ENCODE measurements at regions not wholly inside any gene's neighbourhood (a gene's known extent, or its start where the extent isn't known, plus 50 kb on each side); places are given as distances from the start of the nearest gene placed in this dataset.

- Histone ChIP-seq H3K4me2 (ENCODE audit: low read length) (no peak overlapping the region), H3K27ac (ENCODE audit: low read depth, low read length) (no peak overlapping the region), H3K4me1 (ENCODE audit: control insufficient read depth, low read length) (no peaks in the 10 kb centered on the region)
Observed at GRCh38 chr16:80023865-80024264, 423.3 kb upstream of the MAF start.

GRCh38 chr16:80019395-80019794, 418.9 kb upstream of the MAF start:
- H3K4me1 ChIP-seq (ENCODE audit: control insufficient read depth, low read length): no peaks in the 10 kb centered on the region
- no peaks in the 10 kb centered on the region for H3K79me2 ChIP-seq (ENCODE audit: control insufficient read depth, low read length)
- H3K4me2 ChIP-seq (ENCODE audit: low read length): no peak overlapping the region
- no peak overlapping the region for H3K27ac ChIP-seq (ENCODE audit: low read depth, low read length)
- TF ChIP-seq EZH2phosphoT487 (IDR thresholded peaks at IDR 0.05; ENCODE audit: borderline replicate concordance, low read length): no peak
- H3K27me3 ChIP-seq (ENCODE audit: control insufficient read depth, low read length): no peaks in the 10 kb centered on the region
- H3F3A ChIP-seq (ENCODE audit: control insufficient read depth, insufficient read depth): no peaks in the 10 kb centered on the region
- no peaks in the 10 kb centered on the region for H3K9me3 ChIP-seq (ENCODE audit: control insufficient read depth, insufficient read depth, low read length)
- no peaks in the 10 kb centered on the region for H3K36me3 ChIP-seq (ENCODE audit: control insufficient read depth, low read length)
- no peaks in the 10 kb centered on the region; the same call in 1 of the 2 replicates for H3K9me2 ChIP-seq (replicated peaks; ENCODE audit: control insufficient read depth, low read length)
- no peaks in the 10 kb centered on the region for H4K20me1 ChIP-seq (ENCODE audit: control insufficient read depth, insufficient read depth, low read depth, low read length)
- no peak overlapping the region for H3K4me3 ChIP-seq (ENCODE audit: low read length)

More at GRCh38 chr16:80023865-80024264, 423.3 kb upstream of the MAF start:
- no peaks in the 10 kb centered on the region for H3K9me3 ChIP-seq (ENCODE audit: control insufficient read depth, insufficient read depth, low read length)
- H3K27me3 ChIP-seq (ENCODE audit: control insufficient read depth, low read length): no peaks in the 10 kb centered on the region
- H3K4me3 ChIP-seq (ENCODE audit: low read length): no peak overlapping the region
- no peaks in the 10 kb centered on the region for H3F3A ChIP-seq (ENCODE audit: control insufficient read depth, insufficient read depth)
- H3K36me3 ChIP-seq (ENCODE audit: control insufficient read depth, low read length): no peaks in the 10 kb centered on the region
- no peaks in the 10 kb centered on the region for H4K20me1 ChIP-seq (ENCODE audit: control insufficient read depth, insufficient read depth, low read depth, low read length)
- no peak for TF ChIP-seq EZH2phosphoT487 (IDR thresholded peaks at IDR 0.05; ENCODE audit: borderline replicate concordance, low read length)
- TF ChIP-seq CTCF (IDR thresholded peaks at IDR 0.05; ENCODE audit: low read depth, low read length, poor library complexity, severe bottlenecking): no peak
- no peaks in the 10 kb centered on the region for H3K79me2 ChIP-seq (ENCODE audit: control insufficient read depth, low read length)
- no peaks in the 10 kb centered on the region; the same call in 1 of the 2 replicates for H3K9me2 ChIP-seq (replicated peaks; ENCODE audit: control insufficient read depth, low read length)

DNA sequence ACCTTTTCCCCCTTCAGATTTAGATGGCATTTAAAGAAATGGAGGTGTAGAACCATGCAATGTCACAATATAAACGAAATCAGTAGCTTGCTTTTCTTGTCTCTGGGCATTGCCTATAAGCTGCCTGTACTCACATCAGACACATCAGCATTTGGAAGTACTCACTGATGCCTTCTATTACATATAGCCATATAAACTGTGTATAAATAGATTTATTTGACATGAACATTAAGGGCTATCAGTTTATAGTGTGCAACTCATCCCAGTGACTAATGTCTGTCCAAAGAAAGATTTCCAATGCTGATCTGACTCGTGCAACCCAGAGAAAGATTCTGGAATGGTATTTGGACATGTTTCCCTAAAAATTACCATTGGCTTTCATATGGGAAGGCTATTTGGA, 417.9 kb upstream of the MAF start:
- no peak overlapping the region for H3K4me3 ChIP-seq (ENCODE audit: low read length)
- H3K79me2 ChIP-seq (ENCODE audit: control insufficient read depth, low read length): no peaks in the 10 kb centered on the region
- H3K27ac ChIP-seq (ENCODE audit: low read depth, low read length): no peak overlapping the region
- H3K4me1 ChIP-seq (ENCODE audit: control insufficient read depth, low read length): no peaks in the 10 kb centered on the region
- no peak for TF ChIP-seq EZH2phosphoT487 (IDR thresholded peaks at IDR 0.05; ENCODE audit: borderline replicate concordance, low read length)
- no peaks in the 10 kb centered on the region for H3F3A ChIP-seq (ENCODE audit: control insufficient read depth, insufficient read depth)
- H3K36me3 ChIP-seq (ENCODE audit: control insufficient read depth, low read length): no peaks in the 10 kb centered on the region
- no peaks in the 10 kb centered on the region for H3K9me3 ChIP-seq (ENCODE audit: control insufficient read depth, insufficient read depth, low read length)
- H3K4me2 ChIP-seq (ENCODE audit: low read length): no peak overlapping the region
- H3K9me2 ChIP-seq (replicated peaks; ENCODE audit: control insufficient read depth, low read length): no peaks in the 10 kb centered on the region; the same call in 1 of the 2 replicates
- no peaks in the 10 kb centered on the region for H3K27me3 ChIP-seq (ENCODE audit: control insufficient read depth, low read length)
- H4K20me1 ChIP-seq (ENCODE audit: control insufficient read depth, insufficient read depth, low read depth, low read length): no peaks in the 10 kb centered on the region

DNA sequence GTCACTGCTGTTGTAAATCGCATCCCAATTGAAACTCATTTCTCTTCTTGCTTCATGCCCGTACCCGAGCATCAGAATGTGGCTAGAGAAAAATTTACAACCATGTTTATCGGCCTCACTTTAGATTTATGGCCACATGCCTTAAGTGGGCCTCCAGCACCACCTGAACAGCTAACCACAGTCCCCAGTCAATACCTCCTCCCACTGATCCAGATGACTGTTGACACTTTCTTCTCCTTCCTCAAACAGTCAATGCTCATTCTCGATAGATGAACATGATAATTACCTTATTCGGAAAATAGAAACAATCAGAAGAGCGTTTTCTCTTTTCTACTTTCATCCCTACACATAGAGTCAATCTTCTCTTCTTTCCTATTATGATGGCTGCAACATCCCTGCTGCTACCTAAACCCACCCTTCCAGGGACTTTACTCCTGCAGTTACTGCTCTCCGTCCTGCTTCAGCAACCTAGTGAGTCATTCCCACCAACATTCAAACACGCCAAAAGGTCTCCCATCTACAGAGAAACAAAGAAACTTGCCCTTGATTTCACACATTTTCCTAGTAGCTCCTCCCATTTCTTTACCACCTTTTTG, 416.3 kb upstream of the MAF start:
- no peaks in the 10 kb centered on the region for H3K9me2 ChIP-seq (replicated peaks; ENCODE audit: control insufficient read depth, low read length)
- no peaks in the 10 kb centered on the region for H3K9me3 ChIP-seq (ENCODE audit: control insufficient read depth, insufficient read depth, low read length)
- H3K36me3 ChIP-seq (ENCODE audit: control insufficient read depth, low read length): no peaks in the 10 kb centered on the region
- no peak overlapping the region for H3K27ac ChIP-seq (ENCODE audit: low read depth, low read length)
- no peaks in the 10 kb centered on the region for H3F3A ChIP-seq (ENCODE audit: control insufficient read depth, insufficient read depth)
- no peaks in the 10 kb centered on the region for H4K20me1 ChIP-seq (ENCODE audit: control insufficient read depth, insufficient read depth, low read depth, low read length)
- no peak overlapping the region for H3K4me2 ChIP-seq (ENCODE audit: low read length)
- H3K79me2 ChIP-seq (ENCODE audit: control insufficient read depth, low read length): no peaks in the 10 kb centered on the region
- TF ChIP-seq CTCF (IDR thresholded peaks at IDR 0.05; ENCODE audit: low read depth, low read length, poor library complexity, severe bottlenecking) (no peak), EZH2phosphoT487 (IDR thresholded peaks at IDR 0.05; ENCODE audit: borderline replicate concordance, low read length) (no peak)
- H3K4me3 ChIP-seq (ENCODE audit: low read length): no peak overlapping the region
- no peaks in the 10 kb centered on the region for H3K4me1 ChIP-seq (ENCODE audit: control insufficient read depth, low read length)
- no peaks in the 10 kb centered on the region for H3K27me3 ChIP-seq (ENCODE audit: control insufficient read depth, low read length)

All from DOHH2 (cell line).